Neural crest cell (in vitro differentiated cells): ENCODE measurements at regions not wholly inside any gene's neighbourhood (a gene's known extent, or its start where the extent isn't known, plus 50 kb on each side); places are given as distances from the start of the nearest gene placed in this dataset.

Experiments
- DNase-seq: peaks from one replicate; pipeline ENCODE4 v3.0.0; 2021; ENCODE audit warnings: low read depth, mixed read lengths, low spot score
- H3K27ac Mint-ChIP-seq: one replicate; pipeline ENCODE4 v1.8.0; 2021; ENCODE audit warnings: mild to moderate bottlenecking, mixed read lengths; ENCODE audit not compliant: unreplicated experiment
- H3K27me3 Mint-ChIP-seq: 2 replicates; pipeline ENCODE4 v1.8.0; 2021; ENCODE audit warnings: low read depth, mild to moderate bottlenecking, mixed read lengths
- H3K36me3 Mint-ChIP-seq: 2 replicates; pipeline ENCODE4 v1.8.0; 2021; ENCODE audit warnings: low read depth, mild to moderate bottlenecking, mixed read lengths
- H3K4me1 Mint-ChIP-seq: 2 replicates; pipeline ENCODE4 v1.8.0; 2021; ENCODE audit warnings: mixed read lengths
- H3K4me3 Mint-ChIP-seq: one replicate; pipeline ENCODE4 v1.8.0; 2021; ENCODE audit warnings: mild to moderate bottlenecking, mixed read lengths
- H3K9me3 Mint-ChIP-seq: 2 replicates; pipeline ENCODE4 v1.8.0; 2021; ENCODE audit warnings: mixed read lengths
- TF ChIP-seq, protein P1 (sequence below): fragments of 200-600 bp; sonication (generic); conservative IDR thresholded peaks from 2 replicates; pipeline ENCODE4 v1.5.0; 2021; ENCODE audit warnings: antibody characterized with exemption, mild to moderate bottlenecking

DNA sequence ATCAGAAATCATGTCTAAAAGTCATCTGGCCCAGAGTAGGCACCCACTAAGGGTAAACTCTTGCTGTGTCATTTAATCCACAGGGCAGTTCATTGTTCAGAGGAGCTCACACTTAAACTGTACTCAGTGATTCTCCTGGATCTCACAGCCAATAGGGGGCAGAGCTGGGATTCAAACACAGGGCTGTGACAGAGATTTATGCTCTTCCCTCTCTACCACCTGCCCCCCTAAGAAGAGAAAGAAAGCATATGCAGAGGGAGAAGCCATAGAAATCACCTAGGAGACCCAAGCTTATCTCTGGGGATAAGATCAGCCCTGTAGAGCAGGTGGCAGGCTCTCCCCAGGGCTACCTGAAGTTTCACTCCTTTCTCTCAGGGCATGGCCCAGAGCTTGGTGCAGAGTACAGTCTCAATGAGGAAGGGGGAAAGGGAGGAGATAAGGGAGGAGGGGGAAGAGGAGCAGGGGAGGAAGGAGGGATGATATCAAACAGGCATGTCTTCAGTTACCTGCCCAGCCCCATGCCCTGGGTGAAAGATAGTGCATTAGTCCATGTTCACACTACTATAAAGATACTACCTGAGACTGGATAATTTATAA, 51.8 kb upstream of the ADPGK start:
- Mint-ChIP-seq H3K27me3 (peaks cover 7% of the 10 kb centered on the region), H3K27ac (no peak overlapping the region), H3K36me3 (no peaks in the 10 kb centered on the region), H3K9me3 (peaks cover 2% of the 10 kb centered on the region), H3K4me1 (peaks cover 4% of the 10 kb centered on the region), H3K4me3 (no peak overlapping the region)
- TF ChIP-seq, protein P1, sequence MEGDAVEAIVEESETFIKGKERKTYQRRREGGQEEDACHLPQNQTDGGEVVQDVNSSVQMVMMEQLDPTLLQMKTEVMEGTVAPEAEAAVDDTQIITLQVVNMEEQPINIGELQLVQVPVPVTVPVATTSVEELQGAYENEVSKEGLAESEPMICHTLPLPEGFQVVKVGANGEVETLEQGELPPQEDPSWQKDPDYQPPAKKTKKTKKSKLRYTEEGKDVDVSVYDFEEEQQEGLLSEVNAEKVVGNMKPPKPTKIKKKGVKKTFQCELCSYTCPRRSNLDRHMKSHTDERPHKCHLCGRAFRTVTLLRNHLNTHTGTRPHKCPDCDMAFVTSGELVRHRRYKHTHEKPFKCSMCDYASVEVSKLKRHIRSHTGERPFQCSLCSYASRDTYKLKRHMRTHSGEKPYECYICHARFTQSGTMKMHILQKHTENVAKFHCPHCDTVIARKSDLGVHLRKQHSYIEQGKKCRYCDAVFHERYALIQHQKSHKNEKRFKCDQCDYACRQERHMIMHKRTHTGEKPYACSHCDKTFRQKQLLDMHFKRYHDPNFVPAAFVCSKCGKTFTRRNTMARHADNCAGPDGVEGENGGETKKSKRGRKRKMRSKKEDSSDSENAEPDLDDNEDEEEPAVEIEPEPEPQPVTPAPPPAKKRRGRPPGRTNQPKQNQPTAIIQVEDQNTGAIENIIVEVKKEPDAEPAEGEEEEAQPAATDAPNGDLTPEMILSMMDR = peak; percentile 37
- no peak for DNase-seq

DNA sequence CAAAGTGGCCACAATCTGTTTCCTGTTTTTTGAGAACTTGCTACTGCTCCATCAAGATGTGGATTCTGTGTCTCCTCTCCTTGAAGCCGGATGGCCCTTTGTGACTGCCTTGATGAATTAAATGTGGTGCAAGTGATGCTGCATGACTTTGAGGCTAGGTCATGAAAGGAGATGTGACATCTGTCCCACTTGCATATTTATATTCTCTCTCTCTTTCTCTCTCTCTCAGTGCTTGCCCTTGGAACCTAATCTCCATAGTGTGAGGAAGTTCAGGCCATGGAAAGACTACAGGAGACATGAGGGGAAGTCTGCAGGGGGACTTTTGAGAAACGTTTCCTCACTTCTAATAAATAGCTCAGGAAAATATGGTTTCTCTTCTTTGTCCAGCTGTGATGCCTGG, 50.0 kb upstream of the ADPGK start:
- H3K4me3 Mint-ChIP-seq = no peak overlapping the region
- peaks cover 6% of the 10 kb centered on the region for H3K9me3 Mint-ChIP-seq
- H3K27ac Mint-ChIP-seq = no peak overlapping the region
- peaks cover 2% of the 10 kb centered on the region for H3K27me3 Mint-ChIP-seq
- no peaks in the 10 kb centered on the region for H3K36me3 Mint-ChIP-seq
- peaks cover 4% of the 10 kb centered on the region for H3K4me1 Mint-ChIP-seq
- TF ChIP-seq, protein P1 = no peak
- DNase-seq = no peak
